B cell (primary cell): ENCODE measurements at regions not wholly inside any gene's neighbourhood (a gene's known extent, or its start where the extent isn't known, plus 50 kb on each side); places are given as distances from the start of the nearest gene placed in this dataset.

ENCODE experiments used
- ATAC-seq: fragments of 200-7000 bp; cut with Tn5 transposase; one replicate; pipeline ENCODE4 v1.10.0; 2021; ENCODE audit warnings: low read depth, mild to moderate bottlenecking, moderate number of reproducible peaks, moderate library complexity
- CTCF ChIA-PET: fragments of 350-600 bp; sonication (Branson Sonifier 250); formaldehyde crosslinking; loops from one replicate; lab custom pipeline; 2021; ENCODE audit warnings: antibody characterized with exemption, inconsistent platforms; lab: Charles Lee
- POLR2A ChIA-PET: fragments of 350-600 bp; sonication (Branson Sonifier 250); formaldehyde crosslinking; loops from one replicate; lab custom pipeline; 2021; ENCODE audit warnings: antibody characterized with exemption; lab: Charles Lee
- DNase-seq: peaks from one replicate; pipeline ENCODE4 v3.0.0; 2013
- H2AFZ ChIP-seq: 2 replicates; pipeline ENCODE4 v1.6.1; 2012; ENCODE audit warnings: mild to moderate bottlenecking, low read depth, low read length; ENCODE audit not compliant: insufficient read depth, poor library complexity, severe bottlenecking
- H3K27ac ChIP-seq, 2 donors: 1 replicate in 1 of 2; 2 replicates in 1 of 2; pipeline ENCODE4 v1.5.1; 2012 to 2013; ENCODE audit warnings: low read length in 2 of 2, mild to moderate bottlenecking in 2 of 2, moderate library complexity in 1 of 2
- H3K27me3 ChIP-seq, 4 experiments: fragments of 200-600 bp in 1 of 4; sonication (generic) in 1 of 4; replicated peaks in 1 of 4; 1 replicate in 2 of 4; 2 replicates in 2 of 4; pipeline versions ENCODE4 v1.6.1 to v1.7.0; 2013 to 2016; ENCODE audit warnings: low read length in 3 of 4, mild to moderate bottlenecking in 2 of 4, mixed read lengths in 1 of 4, moderate library complexity in 1 of 4; ENCODE audit not compliant: insufficient read depth in 4 of 4, control insufficient read depth in 3 of 4; ENCODE audit errors: control extremely low read depth in 1 of 4
- H3K36me3 ChIP-seq, 2 experiments: replicated peaks in 1 of 2; 1 replicate in 1 of 2; 2 replicates in 1 of 2; pipeline versions ENCODE4 v1.6.1 to v1.7.1; 2013; ENCODE audit warnings: low read length in 1 of 2; ENCODE audit not compliant: insufficient read depth in 2 of 2, control insufficient read depth in 1 of 2; ENCODE audit errors: control extremely low read depth in 1 of 2, extremely low read depth in 1 of 2
- H3K4me1 ChIP-seq, 2 donors: fragments of 200-600 bp in 1 of 2; sonication (generic) in 1 of 2; 1 replicate in 1 of 2; 2 replicates in 1 of 2; pipeline versions ENCODE4 v1.5.1 to v1.6.1; 2013 to 2017; ENCODE audit warnings: low read length in 2 of 2; ENCODE audit not compliant: control insufficient read depth in 2 of 2, insufficient read depth in 2 of 2
- H3K4me2 ChIP-seq: replicated peaks from 2 replicates; pipeline ENCODE3; 2012; ENCODE audit warnings: mild to moderate bottlenecking, low read depth, low read length; ENCODE audit not compliant: poor library complexity, severe bottlenecking
- H3K4me3 ChIP-seq, 5 experiments: fragments of 200-600 bp in 1 of 5; sonication (generic) in 1 of 5; 1 replicate in 3 of 5; 2 replicates in 2 of 5; pipeline versions ENCODE4 v1.5.1 to v1.7.0; 2011 to 2016; ENCODE audit warnings: low read length in 4 of 5, mild to moderate bottlenecking in 4 of 5, low read depth in 2 of 5, control low read depth in 1 of 5, moderate library complexity in 1 of 5; ENCODE audit not compliant: insufficient read depth in 1 of 5; ENCODE audit errors: control extremely low read depth in 1 of 5, extremely low read depth in 1 of 5
- H3K79me2 ChIP-seq: fragments of 200-600 bp; sonication (generic); one replicate; pipeline ENCODE4 v1.6.0; 2016; ENCODE audit warnings: low read length; ENCODE audit not compliant: control insufficient read depth, insufficient read depth
- H3K9ac ChIP-seq: fragments of 200-600 bp; sonication (generic); 2 replicates; pipeline ENCODE4 v1.6.1; 2017; ENCODE audit warnings: mild to moderate bottlenecking, low read length, moderate library complexity
- H3K9me3 ChIP-seq, 3 donors: one replicate each; pipeline versions ENCODE4 v1.6.1 to v1.7.1; 2013; ENCODE audit warnings: low read length in 2 of 3; ENCODE audit not compliant: control insufficient read depth in 2 of 3, insufficient read depth in 1 of 3; ENCODE audit errors: control extremely low read depth in 1 of 3
- H4K20me1 ChIP-seq: 2 replicates; pipeline ENCODE4 v1.6.0; 2012; ENCODE audit warnings: mild to moderate bottlenecking, low read length; ENCODE audit not compliant: insufficient read depth, control insufficient read depth, poor library complexity, severe bottlenecking
- H3K27ac Mint-ChIP-seq: one replicate; pipeline ENCODE4 v1.8.0; 2021; ENCODE audit warnings: mixed read lengths
- H3K27me3 Mint-ChIP-seq: one replicate; pipeline ENCODE4 v1.8.0; 2021; ENCODE audit warnings: mixed read lengths
- H3K4me1 Mint-ChIP-seq: one replicate; pipeline ENCODE4 v1.8.0; 2021; ENCODE audit warnings: mixed read lengths
- H3K4me3 Mint-ChIP-seq: one replicate; pipeline ENCODE4 v1.8.0; 2021; ENCODE audit warnings: mixed read lengths
- H3K9me3 Mint-ChIP-seq: one replicate; pipeline ENCODE4 v1.8.0; 2022; ENCODE audit warnings: mixed read lengths; ENCODE audit not compliant: insufficient read depth
- EZH2 ChIP-seq: IDR thresholded peaks from 2 replicates; pipeline ENCODE4 v1.6.1; 2012; ENCODE audit warnings: borderline replicate concordance, low read depth, mild to moderate bottlenecking, moderate library complexity, low read length; ENCODE audit not compliant: insufficient read depth, poor library complexity, severe bottlenecking
- WGBS: methylation state at CpG from one replicate; pipeline ENCODE4 v1.1.5; 2013; ENCODE audit warnings: missing lambda C conversion rate; ENCODE audit not compliant: insufficient coverage; 5-methylcytosine and 5-hydroxymethylcytosine counted together
- intact Hi-C: fragments of 100-400 bp; cut with micrococcal nuclease; formaldehyde crosslinking; loops from one replicate; pipeline ENCODE4 v1.10.0; 2022
- TF ChIP-seq, protein P1 (sequence below): fragments of 200-600 bp; IDR thresholded peaks from one replicate; pipeline ENCODE4 v1.8.0; 2022; ENCODE audit warnings: antibody characterized with exemption, mild to moderate bottlenecking

DNA sequence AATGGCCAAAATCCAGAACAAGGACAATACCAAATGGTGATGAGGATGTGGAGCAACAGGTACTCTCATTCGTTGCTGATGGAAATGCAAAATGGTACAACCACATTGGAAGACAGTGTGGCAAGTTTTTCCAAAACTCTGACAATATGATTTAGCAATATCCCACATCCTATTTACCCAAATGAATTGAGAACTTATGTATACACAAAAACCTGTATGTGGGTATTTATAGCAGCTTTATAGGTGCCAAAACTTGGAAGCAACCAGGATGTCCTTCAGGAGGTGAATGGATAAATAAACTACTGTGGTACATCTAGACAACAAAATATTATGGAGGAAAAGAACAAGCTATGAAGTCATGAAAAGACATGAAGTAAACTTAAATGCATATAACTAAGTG is 156.5 kb downstream of the TFAP2A start:
- ATAC-seq, result no peak
- no peaks in the 10 kb centered on the region for H4K20me1 ChIP-seq
- WGBS, result no CpG with 5 or more reads among the region's 1 CpG
- no peak overlapping the region for H3K4me3 Mint-ChIP-seq
- no peak for DNase-seq
- intact Hi-C loops, result no loop called here
- H3K4me1 ChIP-seq, result no peaks in the 10 kb centered on the region
- no peak overlapping the region for H3K9ac ChIP-seq
- no peak overlapping the region for H3K27ac ChIP-seq
- no peaks in the 10 kb centered on the region for H3K4me1 Mint-ChIP-seq
- no peak overlapping the region for H2AFZ ChIP-seq
- H3K27me3 Mint-ChIP-seq, result no peaks in the 10 kb centered on the region
- H3K36me3 ChIP-seq, result no peaks in the 10 kb centered on the region
- H3K79me2 ChIP-seq, result no peaks in the 10 kb centered on the region
- H3K4me3 ChIP-seq, result no peak overlapping the region
- H3K27ac Mint-ChIP-seq, result no peak overlapping the region
- ChIA-PET POLR2A (no interaction called here), CTCF (no interaction called here)
- TF ChIP-seq, protein P1, sequence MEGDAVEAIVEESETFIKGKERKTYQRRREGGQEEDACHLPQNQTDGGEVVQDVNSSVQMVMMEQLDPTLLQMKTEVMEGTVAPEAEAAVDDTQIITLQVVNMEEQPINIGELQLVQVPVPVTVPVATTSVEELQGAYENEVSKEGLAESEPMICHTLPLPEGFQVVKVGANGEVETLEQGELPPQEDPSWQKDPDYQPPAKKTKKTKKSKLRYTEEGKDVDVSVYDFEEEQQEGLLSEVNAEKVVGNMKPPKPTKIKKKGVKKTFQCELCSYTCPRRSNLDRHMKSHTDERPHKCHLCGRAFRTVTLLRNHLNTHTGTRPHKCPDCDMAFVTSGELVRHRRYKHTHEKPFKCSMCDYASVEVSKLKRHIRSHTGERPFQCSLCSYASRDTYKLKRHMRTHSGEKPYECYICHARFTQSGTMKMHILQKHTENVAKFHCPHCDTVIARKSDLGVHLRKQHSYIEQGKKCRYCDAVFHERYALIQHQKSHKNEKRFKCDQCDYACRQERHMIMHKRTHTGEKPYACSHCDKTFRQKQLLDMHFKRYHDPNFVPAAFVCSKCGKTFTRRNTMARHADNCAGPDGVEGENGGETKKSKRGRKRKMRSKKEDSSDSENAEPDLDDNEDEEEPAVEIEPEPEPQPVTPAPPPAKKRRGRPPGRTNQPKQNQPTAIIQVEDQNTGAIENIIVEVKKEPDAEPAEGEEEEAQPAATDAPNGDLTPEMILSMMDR, result no peak
- H3K4me2 ChIP-seq, result no peak overlapping the region
- H3K9me3 ChIP-seq, result no peaks in the 10 kb centered on the region
- no peaks in the 10 kb centered on the region for H3K9me3 Mint-ChIP-seq
- no peaks in the 10 kb centered on the region for H3K27me3 ChIP-seq

DNA sequence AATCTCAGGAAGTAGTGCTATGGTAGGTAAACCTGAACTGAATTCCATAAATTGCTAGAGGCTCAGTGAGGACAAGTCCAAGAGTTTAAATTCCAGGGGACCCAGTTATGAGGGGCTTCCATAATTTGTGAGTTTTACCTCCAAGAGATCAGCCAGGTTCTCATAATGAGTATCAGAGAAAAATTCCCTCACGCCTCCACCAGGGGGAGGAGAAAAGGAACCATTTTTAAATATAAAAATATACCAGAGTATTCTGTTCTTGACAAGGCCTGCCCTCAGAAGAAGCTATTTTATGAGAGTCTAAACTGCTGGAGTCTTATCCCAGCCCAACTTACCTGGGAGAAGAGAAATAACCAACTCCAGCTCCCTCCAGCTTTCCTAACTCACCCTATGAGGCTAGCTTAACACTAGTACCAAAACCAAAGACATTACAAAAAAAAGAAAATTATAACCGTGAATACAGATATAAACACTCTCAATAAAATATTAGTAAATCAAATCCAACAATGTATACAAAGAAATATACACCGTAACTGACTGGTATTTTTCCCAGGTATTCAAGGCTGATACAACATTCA is 158.7 kb downstream of the TFAP2A start:
- Mint-ChIP-seq H3K4me3 (no peak overlapping the region), H3K27ac (no peak overlapping the region), H3K27me3 (peaks cover 9% of the 10 kb centered on the region), H3K9me3 (no peaks in the 10 kb centered on the region), H3K4me1 (no peaks in the 10 kb centered on the region)
- H3K36me3 ChIP-seq, result no peaks in the 10 kb centered on the region
- no peaks in the 10 kb centered on the region for H4K20me1 ChIP-seq
- WGBS, result 100% methylated on average over 2 of the region's 3 CpGs
- no peak for TF ChIP-seq EZH2
- TF ChIP-seq, protein P1, result no peak
- H3K4me3 ChIP-seq, result no peak overlapping the region
- no peak overlapping the region for H3K27ac ChIP-seq
- DNase-seq (no peak), ATAC-seq (no peak)
- H3K9me3 ChIP-seq, result no peaks in the 10 kb centered on the region
- no peaks in the 10 kb centered on the region for H3K4me1 ChIP-seq
- no peaks in the 10 kb centered on the region for H3K79me2 ChIP-seq
- H3K9ac ChIP-seq, result no peak overlapping the region
- H2AFZ ChIP-seq, result no peak overlapping the region
- H3K4me2 ChIP-seq, result no peak overlapping the region
- no peaks in the 10 kb centered on the region for H3K27me3 ChIP-seq
- ChIA-PET POLR2A (no interaction called here), CTCF (no interaction called here)
- intact Hi-C loops, result no loop called here
